HFFc6 (cell line): ENCODE measurements at regions not wholly inside any gene's neighbourhood (a gene's known extent, or its start where the extent isn't known, plus 50 kb on each side); places are given as distances from the start of the nearest gene placed in this dataset.

ENCODE experiments used
- DNase-seq: peaks from one replicate; pipeline ENCODE4 v3.0.0-alpha.2; 2018
- H3K27ac Mint-ChIP-seq: 2 replicates; pipeline ENCODE4 v1.8.0; 2020; ENCODE audit warnings: mild to moderate bottlenecking, mixed read lengths
- H3K27me3 Mint-ChIP-seq: 2 replicates; pipeline ENCODE4 v1.8.0; 2021; ENCODE audit warnings: mild to moderate bottlenecking, moderate library complexity, mixed read lengths; ENCODE audit not compliant: insufficient read depth
- H3K36me3 Mint-ChIP-seq: 2 replicates; pipeline ENCODE4 v1.8.0; 2021; ENCODE audit warnings: low read depth, mixed read lengths
- H3K4me1 Mint-ChIP-seq: 2 replicates; pipeline ENCODE4 v1.8.0; 2020; ENCODE audit warnings: low read depth, mixed read lengths
- H3K4me3 Mint-ChIP-seq: 2 replicates; pipeline ENCODE4 v1.8.0; 2020; ENCODE audit warnings: mild to moderate bottlenecking, moderate library complexity, mixed read lengths
- H3K9me3 Mint-ChIP-seq: 2 replicates; pipeline ENCODE4 v1.8.0; 2020; ENCODE audit warnings: mild to moderate bottlenecking, mixed read lengths
- CTCF ChIP-seq: fragments of 200-600 bp; sonication (generic); IDR thresholded peaks from 2 replicates; pipeline ENCODE4 v1.5.0; 2021; ENCODE audit warnings: antibody characterized with exemption, mild to moderate bottlenecking

GRCh38 chr13:107097916-107098315 lies 530.0 kb upstream of the ARGLU1 start:
- Mint-ChIP-seq H3K9me3 (no peaks in the 10 kb centered on the region; the same call in 1 of the 2 replicates), H3K4me3 (no peak overlapping the region), H3K27me3 (no peaks in the 10 kb centered on the region), H3K27ac (no peak overlapping the region), H3K36me3 (no peaks in the 10 kb centered on the region), H3K4me1 (peaks cover 39% of the 10 kb centered on the region; the same call in 1 of the 2 replicates)
- no peak for TF ChIP-seq CTCF
- DNase-seq: no peak

- no peak for TF ChIP-seq CTCF
- Mint-ChIP-seq H3K4me3 (no peak overlapping the region), H3K4me1 (peaks cover 32% of the 10 kb centered on the region; the same call in 1 of the 2 replicates), H3K9me3 (no peaks in the 10 kb centered on the region; the same call in 1 of the 2 replicates), H3K27me3 (no peaks in the 10 kb centered on the region), H3K36me3 (no peaks in the 10 kb centered on the region), H3K27ac (no peak overlapping the region)
- DNase-seq: no peak
Measured at GRCh38 chr13:107095876-107096275, 527.9 kb upstream of the ARGLU1 start.

- no peaks in the 10 kb centered on the region; the same call in 1 of the 2 replicates for H3K9me3 Mint-ChIP-seq
- H3K4me1 Mint-ChIP-seq: no peaks in the 10 kb centered on the region
- H3K27ac Mint-ChIP-seq: no peak overlapping the region
- no peaks in the 10 kb centered on the region for H3K36me3 Mint-ChIP-seq
- no peak overlapping the region for H3K4me3 Mint-ChIP-seq
- H3K27me3 Mint-ChIP-seq: no peaks in the 10 kb centered on the region
- no peak for DNase-seq
- TF ChIP-seq CTCF: no peak
Measured at GRCh38 chr13:107091861-107092260, 523.9 kb upstream of the ARGLU1 start.

DNA sequence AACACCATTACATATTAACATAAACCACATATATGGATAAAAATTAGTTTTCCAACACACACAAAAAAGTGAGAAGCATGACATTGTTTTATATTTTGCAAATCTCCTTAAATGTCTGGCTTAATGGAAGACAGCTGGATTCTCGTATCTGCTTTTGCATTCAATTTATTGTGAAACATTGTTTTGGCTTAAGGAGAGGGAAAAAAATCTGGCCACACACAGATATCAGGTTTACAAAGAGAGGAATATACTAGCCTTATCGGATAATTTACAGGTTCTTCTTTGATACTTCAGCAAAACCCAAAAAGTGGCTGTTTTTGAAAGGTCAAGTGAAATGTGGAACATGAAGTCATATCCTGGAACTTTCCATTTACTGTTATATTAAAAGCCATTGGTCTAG lies 523.5 kb upstream of the ARGLU1 start:
- no peak for TF ChIP-seq CTCF
- no peak for DNase-seq
- H3K9me3 Mint-ChIP-seq: no peaks in the 10 kb centered on the region; the same call in 1 of the 2 replicates
- no peak overlapping the region for H3K27ac Mint-ChIP-seq
- H3K4me1 Mint-ChIP-seq: no peaks in the 10 kb centered on the region
- no peaks in the 10 kb centered on the region for H3K27me3 Mint-ChIP-seq
- no peaks in the 10 kb centered on the region for H3K36me3 Mint-ChIP-seq
- no peak overlapping the region for H3K4me3 Mint-ChIP-seq

GRCh38 chr13:107088061-107088460 lies 520.1 kb upstream of the ARGLU1 start:
- Mint-ChIP-seq H3K9me3 (no peaks in the 10 kb centered on the region; the same call in 1 of the 2 replicates), H3K27me3 (no peaks in the 10 kb centered on the region), H3K27ac (no peak overlapping the region), H3K4me3 (no peak overlapping the region), H3K4me1 (no peaks in the 10 kb centered on the region), H3K36me3 (no peaks in the 10 kb centered on the region)
- TF ChIP-seq CTCF: no peak
- DNase-seq: no peak
